ENCODE measurements at regions not wholly inside any gene's neighbourhood (a gene's known extent, or its start where the extent isn't known, plus 50 kb on each side); places are given as distances from the start of the nearest gene placed in this dataset.
A peak's percentile ranks its signal among the peaks of the same experiment; 100 is the strongest.

GRCh38 chr7:152571068-152571467 lies 104.9 kb downstream of the XRCC2 start:
- Histone ChIP-seq H3K36me3 (ENCODE audit: insufficient read depth, low read length) (no peaks in the 10 kb centered on the region), H3K4me3 (ENCODE audit: low read length) (no peak overlapping the region), H3K9ac (ENCODE audit: low read depth, low read length) (no peak overlapping the region), H3K9me3 (ENCODE audit: insufficient read depth, low read depth, low read length) (no peaks in the 10 kb centered on the region), H3K4me1 (ENCODE audit: insufficient read depth, low read length) (no peaks in the 10 kb centered on the region), H3K27ac (ENCODE audit: low read depth, low read length) (no peak overlapping the region), H3K27me3 (ENCODE audit: insufficient read depth, low read length) (no peaks in the 10 kb centered on the region)
- WGBS: 92% methylated on average over 6 of the region's 6 CpGs

GRCh38 chr7:152568972-152569371 lies 107.0 kb downstream of the XRCC2 start:
- Histone ChIP-seq H3K4me3 (ENCODE audit: low read length) (no peak overlapping the region), H3K4me1 (ENCODE audit: insufficient read depth, low read length) (no peaks in the 10 kb centered on the region), H3K9ac (ENCODE audit: low read depth, low read length) (no peak overlapping the region), H3K36me3 (ENCODE audit: insufficient read depth, low read length) (no peaks in the 10 kb centered on the region), H3K27me3 (ENCODE audit: insufficient read depth, low read length) (no peaks in the 10 kb centered on the region), H3K9me3 (ENCODE audit: insufficient read depth, low read depth, low read length) (no peaks in the 10 kb centered on the region), H3K27ac (ENCODE audit: low read depth, low read length) (no peak overlapping the region)
- 87% methylated on average over 6 of the region's 6 CpGs for WGBS

- Histone ChIP-seq H3K4me1 (ENCODE audit: insufficient read depth, low read length) (no peaks in the 10 kb centered on the region), H3K9ac (ENCODE audit: low read depth, low read length) (no peak overlapping the region), H3K36me3 (ENCODE audit: insufficient read depth, low read length) (no peaks in the 10 kb centered on the region), H3K9me3 (ENCODE audit: insufficient read depth, low read depth, low read length) (no peaks in the 10 kb centered on the region), H3K4me3 (ENCODE audit: low read length) (no peak overlapping the region), H3K27ac (ENCODE audit: low read depth, low read length) (no peak overlapping the region), H3K27me3 (ENCODE audit: insufficient read depth, low read length) (no peaks in the 10 kb centered on the region)
- 86% methylated on average over 13 of the region's 13 CpGs for whole genome bisulfite sequencing
These were observed 110.2 kb downstream of the XRCC2 start for GRCh38 chr7:152565731-152566130.

- no peak overlapping the region for H3K27ac ChIP-seq (ENCODE audit: low read depth, low read length)
- H3K4me1 ChIP-seq (ENCODE audit: insufficient read depth, low read length): no peaks in the 10 kb centered on the region
- no peak overlapping the region for H3K9ac ChIP-seq (ENCODE audit: low read depth, low read length)
- no peak overlapping the region for H3K4me3 ChIP-seq (ENCODE audit: low read length)
- H3K9me3 ChIP-seq (ENCODE audit: insufficient read depth, low read depth, low read length): no peaks in the 10 kb centered on the region
- H3K27me3 ChIP-seq (ENCODE audit: insufficient read depth, low read length): no peaks in the 10 kb centered on the region
- H3K36me3 ChIP-seq (ENCODE audit: insufficient read depth, low read length): no peaks in the 10 kb centered on the region
- 93% methylated on average over 7 of the region's 8 CpGs for WGBS
These were observed 111.2 kb downstream of the XRCC2 start for GRCh38 chr7:152564656-152565250.

GRCh38 chr7:152556013-152556755 lies 119.8 kb downstream of the XRCC2 start:
- Histone ChIP-seq H3K27me3 (ENCODE audit: insufficient read depth, low read length) (no peaks in the 10 kb centered on the region), H3K36me3 (ENCODE audit: insufficient read depth, low read length) (no peaks in the 10 kb centered on the region), H3K4me1 (ENCODE audit: insufficient read depth, low read length) (peaks cover 4% of the 10 kb centered on the region), H3K9ac (ENCODE audit: low read depth, low read length) (peak overlapping the region; percentile 27; the same call in 1 of the 2 replicates), H3K4me3 (ENCODE audit: low read length) (no peak overlapping the region), H3K9me3 (ENCODE audit: insufficient read depth, low read depth, low read length) (no peaks in the 10 kb centered on the region), H3K27ac (ENCODE audit: low read depth, low read length) (no peak overlapping the region)
- 88% methylated on average over 20 of the region's 20 CpGs for WGBS

GRCh38 chr7:152553671-152554317 lies 118.0 kb upstream of the KMT2C start:
- Histone ChIP-seq H3K4me1 (ENCODE audit: insufficient read depth, low read length) (peaks cover 4% of the 10 kb centered on the region), H3K9ac (ENCODE audit: low read depth, low read length) (0 out of 2 replicates have a peak overlapping the region, but pooled peaks have one; percentile 37), H3K27me3 (ENCODE audit: insufficient read depth, low read length) (no peaks in the 10 kb centered on the region), H3K27ac (ENCODE audit: low read depth, low read length) (no peak overlapping the region), H3K36me3 (ENCODE audit: insufficient read depth, low read length) (no peaks in the 10 kb centered on the region), H3K9me3 (ENCODE audit: insufficient read depth, low read depth, low read length) (no peaks in the 10 kb centered on the region), H3K4me3 (ENCODE audit: low read length) (peak overlapping the region; percentile 32)
- 59% methylated on average over 10 of the region's 17 CpGs for WGBS

GRCh38 chr7:152551304-152552036 lies 115.7 kb upstream of the KMT2C start:
- Histone ChIP-seq H3K9me3 (ENCODE audit: insufficient read depth, low read depth, low read length) (no peaks in the 10 kb centered on the region), H3K27me3 (ENCODE audit: insufficient read depth, low read length) (no peaks in the 10 kb centered on the region), H3K27ac (ENCODE audit: low read depth, low read length) (no peak overlapping the region), H3K4me3 (ENCODE audit: low read length) (no peak overlapping the region), H3K36me3 (ENCODE audit: insufficient read depth, low read length) (no peaks in the 10 kb centered on the region), H3K4me1 (ENCODE audit: insufficient read depth, low read length) (peaks cover 4% of the 10 kb centered on the region), H3K9ac (ENCODE audit: low read depth, low read length) (no peak overlapping the region)
- WGBS: 91% methylated on average over 8 of the region's 10 CpGs

DNA sequence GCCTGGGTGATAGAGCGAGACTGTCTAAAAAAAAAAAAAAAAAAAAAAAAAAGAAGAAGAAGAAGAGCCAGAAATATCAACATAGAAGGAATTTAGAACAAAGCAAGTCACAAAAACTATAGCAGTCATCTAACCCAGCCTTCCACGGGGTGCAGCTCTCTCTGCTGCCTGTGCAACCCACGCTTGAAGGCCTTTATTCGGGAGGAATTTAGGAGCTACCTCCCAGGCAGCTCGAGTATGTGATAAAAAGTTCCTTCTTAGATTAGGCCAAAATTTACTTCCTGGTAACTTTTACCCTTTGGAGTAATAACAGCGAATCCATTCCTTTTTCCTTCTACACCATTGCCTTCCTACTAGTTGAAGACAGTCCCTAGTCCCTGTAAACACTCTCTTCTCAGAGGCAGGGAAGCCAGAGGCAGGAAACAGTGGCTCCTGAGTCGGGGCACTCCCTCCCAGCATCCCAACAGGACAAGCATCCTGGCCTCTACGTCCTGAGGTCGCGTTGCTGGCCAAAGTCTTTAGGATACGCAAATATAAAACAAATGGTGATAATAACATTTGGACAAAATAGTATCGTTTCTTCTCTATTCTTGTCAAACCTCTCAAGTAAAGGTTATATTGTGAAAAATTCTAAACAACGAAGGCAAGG lies 109.3 kb upstream of the KMT2C start:
- H3K36me3 ChIP-seq (ENCODE audit: insufficient read depth, low read length): no peaks in the 10 kb centered on the region
- H3K4me1 ChIP-seq (ENCODE audit: insufficient read depth, low read length): peaks cover 11% of the 10 kb centered on the region
- H3K27me3 ChIP-seq (ENCODE audit: insufficient read depth, low read length): no peaks in the 10 kb centered on the region
- no peak overlapping the region; the same call in 1 of the 2 replicates for H3K4me3 ChIP-seq (ENCODE audit: low read length)
- H3K9me3 ChIP-seq (ENCODE audit: insufficient read depth, low read depth, low read length): no peaks in the 10 kb centered on the region
- H3K27ac ChIP-seq (ENCODE audit: low read depth, low read length): peak overlapping the region; percentile 89; the same call in 1 of the 2 replicates
- 63% methylated on average over 12 of the region's 13 CpGs for whole genome bisulfite sequencing
- H3K9ac ChIP-seq (ENCODE audit: low read depth, low read length): no peak overlapping the region

GRCh38 chr7:152544481-152544927 lies 108.7 kb upstream of the KMT2C start:
- Histone ChIP-seq H3K9me3 (ENCODE audit: insufficient read depth, low read depth, low read length) (no peaks in the 10 kb centered on the region), H3K27me3 (ENCODE audit: insufficient read depth, low read length) (no peaks in the 10 kb centered on the region), H3K27ac (ENCODE audit: low read depth, low read length) (peak overlapping the region; percentile 89; the same call in 1 of the 2 replicates), H3K36me3 (ENCODE audit: insufficient read depth, low read length) (no peaks in the 10 kb centered on the region), H3K4me3 (ENCODE audit: low read length) (peak overlapping the region; percentile 30), H3K9ac (ENCODE audit: low read depth, low read length) (peak overlapping the region; percentile 44), H3K4me1 (ENCODE audit: insufficient read depth, low read length) (peaks cover 11% of the 10 kb centered on the region)
- WGBS: 13% methylated on average over 21 of the region's 21 CpGs

DNA sequence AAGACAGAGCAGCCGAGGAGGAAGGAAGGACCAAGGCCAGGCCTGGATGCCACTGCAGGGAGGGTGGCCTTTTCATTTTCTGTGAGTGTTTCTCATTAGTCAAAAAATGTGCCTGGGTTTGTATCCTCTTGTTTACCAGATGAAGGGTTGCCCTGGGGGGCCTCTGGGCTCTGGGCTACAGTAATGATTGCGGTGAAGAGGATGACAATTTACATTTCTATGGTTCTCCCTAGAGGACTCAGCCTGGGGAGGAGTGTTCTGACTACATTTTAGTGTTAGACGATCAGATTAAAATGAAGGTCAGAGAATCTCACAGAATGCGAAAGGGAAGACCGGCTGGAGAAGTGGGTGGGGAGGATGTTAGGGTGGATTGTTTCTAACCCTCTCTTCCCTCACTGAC lies 108.0 kb upstream of the KMT2C start:
- Histone ChIP-seq H3K27ac (ENCODE audit: low read depth, low read length) (peak overlapping the region; percentile 89; the same call in 1 of the 2 replicates), H3K27me3 (ENCODE audit: insufficient read depth, low read length) (no peaks in the 10 kb centered on the region), H3K4me3 (ENCODE audit: low read length) (peak overlapping the region; percentile 30; the same call in 1 of the 2 replicates), H3K4me1 (ENCODE audit: insufficient read depth, low read length) (peaks cover 11% of the 10 kb centered on the region), H3K9ac (ENCODE audit: low read depth, low read length) (peak overlapping the region; percentile 44; the same call in 1 of the 2 replicates), H3K36me3 (ENCODE audit: insufficient read depth, low read length) (no peaks in the 10 kb centered on the region), H3K9me3 (ENCODE audit: insufficient read depth, low read depth, low read length) (no peaks in the 10 kb centered on the region)
- WGBS: 6% methylated on average over 5 of the region's 5 CpGs

Data from HUES64 (cell line).